GM19455 (cell line): ENCODE measurements at regions not wholly inside any gene's neighbourhood (a gene's known extent, or its start where the extent isn't known, plus 50 kb on each side); places are given as distances from the start of the nearest gene placed in this dataset.

Experiments used
- ATAC-seq: cut with Tn5 transposase; IDR thresholded peaks from one replicate; pipeline ENCODE4 v1.9.1; 2021; ENCODE audit not compliant: unreplicated experiment

GRCh38 chr3:89625945-89626344, 518.5 kb downstream of the EPHA3 start:
- no peak for ATAC-seq

- ATAC-seq, result no peak
These were observed 521.6 kb downstream of the EPHA3 start for GRCh38 chr3:89628856-89629670.

GRCh38 chr3:89635137-89635536, 527.7 kb downstream of the EPHA3 start:
- no peak for ATAC-seq

GRCh38 chr3:89644716-89645115, 537.3 kb downstream of the EPHA3 start:
- ATAC-seq, result no peak

GRCh38 chr3:89649431-89649830, 542.0 kb downstream of the EPHA3 start:
- no peak for ATAC-seq

GRCh38 chr3:89654031-89654430, 546.6 kb downstream of the EPHA3 start:
- no peak for ATAC-seq

GRCh38 chr3:89656388-89656787, 549.0 kb downstream of the EPHA3 start:
- no peak for ATAC-seq

- no peak for ATAC-seq
These were observed 572.3 kb downstream of the EPHA3 start for GRCh38 chr3:89679686-89680085.

- ATAC-seq, result no peak
These were observed 575.1 kb downstream of the EPHA3 start for GRCh38 chr3:89682556-89682955.

GRCh38 chr3:89685731-89686130, 578.3 kb downstream of the EPHA3 start:
- ATAC-seq, result no peak

- no peak for ATAC-seq
These were observed 583.2 kb downstream of the EPHA3 start for GRCh38 chr3:89690646-89691045.

- no peak for ATAC-seq
These were observed 585.2 kb downstream of the EPHA3 start for GRCh38 chr3:89692601-89693000.

- no peak for ATAC-seq
These were observed 590.0 kb downstream of the EPHA3 start for GRCh38 chr3:89697321-89697916.

- ATAC-seq, result no peak
These were observed 590.9 kb downstream of the EPHA3 start for GRCh38 chr3:89698208-89698830.

- no peak for ATAC-seq
These were observed 591.8 kb downstream of the EPHA3 start for GRCh38 chr3:89699229-89699628.

- ATAC-seq, result no peak
These were observed 592.4 kb downstream of the EPHA3 start for GRCh38 chr3:89699771-89700170.

GRCh38 chr3:89702404-89702803, 595.0 kb downstream of the EPHA3 start:
- ATAC-seq, result no peak

- ATAC-seq, result no peak
These were observed 605.8 kb downstream of the EPHA3 start for GRCh38 chr3:89713196-89713595.

- no peak for ATAC-seq
These were observed 606.8 kb downstream of the EPHA3 start for GRCh38 chr3:89714237-89714636.

GRCh38 chr3:89740080-89740880, 632.9 kb downstream of the EPHA3 start:
- no peak for ATAC-seq

GRCh38 chr3:89740881-89741177, 633.4 kb downstream of the EPHA3 start:
- ATAC-seq, result no peak

GRCh38 chr3:89742546-89742945, 635.1 kb downstream of the EPHA3 start:
- ATAC-seq, result no peak
